ENCODE measurements at regions not wholly inside any gene's neighbourhood (a gene's known extent, or its start where the extent isn't known, plus 50 kb on each side); places are given as distances from the start of the nearest gene placed in this dataset.

GRCh38 chr3:115275896-115276295, 128.8 kb upstream of the ZBTB20 start (continued):
- TF ChIP-seq TRAFD1 (CRISPR knock-in tag; IDR thresholded peaks at IDR 0.05; ENCODE audit: borderline replicate concordance) (no peak), ZSCAN20 (CRISPR knock-in tag; IDR thresholded peaks at IDR 0.05; ENCODE audit: borderline replicate concordance) (no peak), ZNF10 (CRISPR knock-in tag; IDR thresholded peaks at IDR 0.05; ENCODE audit: borderline replicate concordance, low read depth) (no peak), GLI4 (CRISPR knock-in tag; IDR thresholded peaks at IDR 0.05; ENCODE audit: borderline replicate concordance) (no peak), ZBTB8A (CRISPR knock-in tag; IDR thresholded peaks at IDR 0.05; ENCODE audit: borderline replicate concordance, low read depth) (no peak), MYC (CRISPR knock-in tag; IDR thresholded peaks at IDR 0.05; ENCODE audit: borderline replicate concordance) (no peak), PRPF4 (IDR thresholded peaks at IDR 0.05; ENCODE audit: low read depth, low read length, poor library complexity, severe bottlenecking) (no peak), NCOA5 (CRISPR knock-in tag; IDR thresholded peaks at IDR 0.05) (no peak)
- TF ChIP-seq, protein P1, sequence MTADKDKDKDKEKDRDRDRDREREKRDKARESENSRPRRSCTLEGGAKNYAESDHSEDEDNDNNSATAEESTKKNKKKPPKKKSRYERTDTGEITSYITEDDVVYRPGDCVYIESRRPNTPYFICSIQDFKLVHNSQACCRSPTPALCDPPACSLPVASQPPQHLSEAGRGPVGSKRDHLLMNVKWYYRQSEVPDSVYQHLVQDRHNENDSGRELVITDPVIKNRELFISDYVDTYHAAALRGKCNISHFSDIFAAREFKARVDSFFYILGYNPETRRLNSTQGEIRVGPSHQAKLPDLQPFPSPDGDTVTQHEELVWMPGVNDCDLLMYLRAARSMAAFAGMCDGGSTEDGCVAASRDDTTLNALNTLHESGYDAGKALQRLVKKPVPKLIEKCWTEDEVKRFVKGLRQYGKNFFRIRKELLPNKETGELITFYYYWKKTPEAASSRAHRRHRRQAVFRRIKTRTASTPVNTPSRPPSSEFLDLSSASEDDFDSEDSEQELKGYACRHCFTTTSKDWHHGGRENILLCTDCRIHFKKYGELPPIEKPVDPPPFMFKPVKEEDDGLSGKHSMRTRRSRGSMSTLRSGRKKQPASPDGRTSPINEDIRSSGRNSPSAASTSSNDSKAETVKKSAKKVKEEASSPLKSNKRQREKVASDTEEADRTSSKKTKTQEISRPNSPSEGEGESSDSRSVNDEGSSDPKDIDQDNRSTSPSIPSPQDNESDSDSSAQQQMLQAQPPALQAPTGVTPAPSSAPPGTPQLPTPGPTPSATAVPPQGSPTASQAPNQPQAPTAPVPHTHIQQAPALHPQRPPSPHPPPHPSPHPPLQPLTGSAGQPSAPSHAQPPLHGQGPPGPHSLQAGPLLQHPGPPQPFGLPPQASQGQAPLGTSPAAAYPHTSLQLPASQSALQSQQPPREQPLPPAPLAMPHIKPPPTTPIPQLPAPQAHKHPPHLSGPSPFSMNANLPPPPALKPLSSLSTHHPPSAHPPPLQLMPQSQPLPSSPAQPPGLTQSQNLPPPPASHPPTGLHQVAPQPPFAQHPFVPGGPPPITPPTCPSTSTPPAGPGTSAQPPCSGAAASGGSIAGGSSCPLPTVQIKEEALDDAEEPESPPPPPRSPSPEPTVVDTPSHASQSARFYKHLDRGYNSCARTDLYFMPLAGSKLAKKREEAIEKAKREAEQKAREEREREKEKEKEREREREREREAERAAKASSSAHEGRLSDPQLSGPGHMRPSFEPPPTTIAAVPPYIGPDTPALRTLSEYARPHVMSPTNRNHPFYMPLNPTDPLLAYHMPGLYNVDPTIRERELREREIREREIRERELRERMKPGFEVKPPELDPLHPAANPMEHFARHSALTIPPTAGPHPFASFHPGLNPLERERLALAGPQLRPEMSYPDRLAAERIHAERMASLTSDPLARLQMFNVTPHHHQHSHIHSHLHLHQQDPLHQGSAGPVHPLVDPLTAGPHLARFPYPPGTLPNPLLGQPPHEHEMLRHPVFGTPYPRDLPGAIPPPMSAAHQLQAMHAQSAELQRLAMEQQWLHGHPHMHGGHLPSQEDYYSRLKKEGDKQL (CRISPR knock-in tag; IDR thresholded peaks at IDR 0.05; ENCODE audit: low read depth): no peak

Data from HepG2 (cell line).